ENCODE measurements at regions not wholly inside any gene's neighbourhood (a gene's known extent, or its start where the extent isn't known, plus 50 kb on each side); places are given as distances from the start of the nearest gene placed in this dataset.

DNA sequence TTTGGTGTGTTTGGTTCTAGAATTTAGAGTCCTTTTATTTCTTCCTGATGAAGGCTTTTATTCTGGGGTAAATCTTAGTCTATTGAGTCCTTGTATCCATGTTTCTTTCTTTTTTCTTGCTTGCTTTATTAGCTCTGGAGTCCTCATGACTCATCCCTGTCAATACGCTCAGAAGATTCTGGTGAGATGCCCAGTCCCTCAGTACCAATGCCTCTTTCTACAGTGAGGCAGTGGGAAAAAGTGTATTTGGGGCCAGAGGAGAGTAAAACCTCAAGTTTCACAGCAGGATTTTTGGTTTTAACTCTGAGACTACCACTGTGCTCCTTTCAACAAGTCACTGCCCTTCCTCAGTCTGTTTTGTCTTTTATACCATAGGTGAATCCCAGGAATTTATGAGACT lies 368.0 kb downstream of the GBA3 start:
- intact Hi-C loops (cut with DNase I), result no loop called here
- WGBS, 2 donors, result 53 to 73% methylated on average over 1 of the region's 1 CpG
- Histone ChIP-seq H3K27ac (no peak overlapping the region), H3K9me3 (no peaks in the 10 kb centered on the region), H3K4me1 (no peaks in the 10 kb centered on the region), H3K27me3 (no peaks in the 10 kb centered on the region), H3K36me3 (no peaks in the 10 kb centered on the region), H3K4me3 (no peak overlapping the region)
- TF ChIP-seq POLR2AphosphoS5 (IDR thresholded peaks at IDR 0.05) (no peak), POLR2A (IDR thresholded peaks at IDR 0.05) (no peak), EP300 (IDR thresholded peaks at IDR 0.05) (no peak)
- TF ChIP-seq, protein P1, sequence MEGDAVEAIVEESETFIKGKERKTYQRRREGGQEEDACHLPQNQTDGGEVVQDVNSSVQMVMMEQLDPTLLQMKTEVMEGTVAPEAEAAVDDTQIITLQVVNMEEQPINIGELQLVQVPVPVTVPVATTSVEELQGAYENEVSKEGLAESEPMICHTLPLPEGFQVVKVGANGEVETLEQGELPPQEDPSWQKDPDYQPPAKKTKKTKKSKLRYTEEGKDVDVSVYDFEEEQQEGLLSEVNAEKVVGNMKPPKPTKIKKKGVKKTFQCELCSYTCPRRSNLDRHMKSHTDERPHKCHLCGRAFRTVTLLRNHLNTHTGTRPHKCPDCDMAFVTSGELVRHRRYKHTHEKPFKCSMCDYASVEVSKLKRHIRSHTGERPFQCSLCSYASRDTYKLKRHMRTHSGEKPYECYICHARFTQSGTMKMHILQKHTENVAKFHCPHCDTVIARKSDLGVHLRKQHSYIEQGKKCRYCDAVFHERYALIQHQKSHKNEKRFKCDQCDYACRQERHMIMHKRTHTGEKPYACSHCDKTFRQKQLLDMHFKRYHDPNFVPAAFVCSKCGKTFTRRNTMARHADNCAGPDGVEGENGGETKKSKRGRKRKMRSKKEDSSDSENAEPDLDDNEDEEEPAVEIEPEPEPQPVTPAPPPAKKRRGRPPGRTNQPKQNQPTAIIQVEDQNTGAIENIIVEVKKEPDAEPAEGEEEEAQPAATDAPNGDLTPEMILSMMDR (IDR thresholded peaks at IDR 0.05), result no peak
- DNase-seq, result no peak

DNA sequence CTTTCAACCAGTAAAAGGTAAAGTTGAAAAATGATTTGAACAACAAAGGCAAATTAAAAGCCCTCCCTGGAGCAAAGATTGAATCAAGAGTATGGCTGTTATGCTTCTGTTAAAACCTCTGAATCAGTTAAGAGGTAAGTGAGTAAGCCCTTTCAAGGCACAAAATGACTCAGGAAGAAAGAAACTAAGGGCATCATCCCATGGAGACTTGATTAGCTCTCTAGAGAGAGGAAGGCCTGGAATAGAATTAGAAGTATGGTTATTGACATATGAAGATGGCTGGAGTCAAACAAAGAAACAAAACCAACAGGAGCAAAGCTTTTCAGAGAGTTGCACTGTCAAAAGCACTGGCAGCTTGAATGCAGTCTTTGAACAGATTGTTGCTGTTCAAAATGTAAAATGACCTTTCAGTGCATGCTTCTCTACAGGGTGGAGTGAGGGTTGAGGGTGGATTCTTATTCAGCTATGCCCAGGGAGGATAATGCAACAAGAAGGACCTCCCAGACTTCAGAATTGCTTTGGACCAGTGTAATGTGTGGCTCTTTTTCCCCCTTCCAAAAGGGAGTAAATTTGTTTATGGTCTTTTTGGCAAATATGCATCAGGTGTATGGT lies 365.5 kb downstream of the GBA3 start:
- Histone ChIP-seq H3K4me1 (no peaks in the 10 kb centered on the region), H3K36me3 (no peaks in the 10 kb centered on the region), H3K4me3 (no peak overlapping the region), H3K9me3 (no peaks in the 10 kb centered on the region), H3K27me3 (no peaks in the 10 kb centered on the region), H3K27ac (no peak overlapping the region)
- intact Hi-C loops (cut with DNase I), result no loop called here
- no peak for DNase-seq
- TF ChIP-seq, protein P1 (IDR thresholded peaks at IDR 0.05), result no peak
- TF ChIP-seq POLR2A (IDR thresholded peaks at IDR 0.05), result no peak
- TF ChIP-seq EP300 (IDR thresholded peaks at IDR 0.05), result no peak
- TF ChIP-seq POLR2AphosphoS5 (IDR thresholded peaks at IDR 0.05), result no peak

DNA sequence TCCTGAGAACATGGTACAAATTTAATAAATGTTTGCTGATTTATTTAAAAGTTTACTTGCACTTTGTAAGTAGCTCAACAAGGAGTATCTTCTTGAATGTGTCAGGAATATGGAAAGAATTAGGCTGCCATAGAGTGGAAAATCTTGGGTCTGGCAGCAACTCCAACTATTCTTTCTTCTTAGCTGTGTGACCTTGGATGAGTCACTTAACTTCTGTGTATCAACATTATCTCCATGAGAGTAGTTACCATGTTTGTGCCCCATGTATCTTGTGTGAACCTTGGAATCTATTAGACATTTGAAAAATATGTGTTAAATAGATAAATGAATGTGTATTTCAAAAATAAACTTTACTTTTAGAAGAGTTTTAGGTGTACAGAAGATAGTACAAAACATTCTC lies 348.8 kb downstream of the GBA3 start:
- TF ChIP-seq EP300 (IDR thresholded peaks at IDR 0.05) (no peak), POLR2A (IDR thresholded peaks at IDR 0.05) (no peak), POLR2AphosphoS5 (IDR thresholded peaks at IDR 0.05) (no peak)
- TF ChIP-seq, protein P1 (IDR thresholded peaks at IDR 0.05), result no peak
- Histone ChIP-seq H3K4me3 (no peak overlapping the region), H3K27ac (no peak overlapping the region), H3K36me3 (no peaks in the 10 kb centered on the region), H3K27me3 (no peaks in the 10 kb centered on the region), H3K9me3 (no peaks in the 10 kb centered on the region), H3K4me1 (no peaks in the 10 kb centered on the region)
- intact Hi-C loops (cut with DNase I), result no loop called here
- DNase-seq, result no peak

GRCh38 chr4:23040539-23040938 lies 347.8 kb downstream of the GBA3 start:
- H3K4me1 ChIP-seq, result no peaks in the 10 kb centered on the region
- H3K27me3 ChIP-seq, result no peaks in the 10 kb centered on the region
- 93% methylated on average over 1 of the region's 1 CpG for WGBS, 2 donors
- TF ChIP-seq EP300 (IDR thresholded peaks at IDR 0.05), result no peak
- no peak for TF ChIP-seq POLR2A (IDR thresholded peaks at IDR 0.05)
- TF ChIP-seq POLR2AphosphoS5 (IDR thresholded peaks at IDR 0.05), result no peak
- TF ChIP-seq, protein P1 (IDR thresholded peaks at IDR 0.05), result no peak
- DNase-seq, result no peak
- H3K27ac ChIP-seq, result no peak overlapping the region
- no peaks in the 10 kb centered on the region for H3K9me3 ChIP-seq
- H3K4me3 ChIP-seq, result no peak overlapping the region
- intact Hi-C loops (cut with DNase I), result no loop called here
- H3K36me3 ChIP-seq, result no peaks in the 10 kb centered on the region

DNA sequence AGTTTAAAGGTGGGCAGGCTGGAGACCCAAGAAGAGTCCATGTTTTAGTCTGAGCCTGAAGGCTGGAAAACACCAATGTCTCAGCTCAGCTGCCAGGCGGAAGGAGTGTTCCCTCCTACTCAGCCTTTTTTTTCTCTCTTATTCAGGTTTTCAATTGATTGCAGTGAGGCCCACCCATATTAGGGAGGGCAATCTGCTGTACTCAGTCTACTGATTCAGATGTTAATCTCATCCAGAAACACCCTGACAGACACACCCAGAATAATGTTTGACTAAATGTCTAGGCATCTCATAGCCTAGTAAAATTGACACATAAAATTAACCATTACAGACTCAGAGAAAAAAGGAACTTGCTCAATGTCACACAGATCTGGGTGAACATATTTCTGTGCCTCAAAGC lies 347.1 kb downstream of the GBA3 start:
- TF ChIP-seq EP300 (IDR thresholded peaks at IDR 0.05), result no peak
- no peak for TF ChIP-seq POLR2A (IDR thresholded peaks at IDR 0.05)
- intact Hi-C loops (cut with DNase I), result no loop called here
- Histone ChIP-seq H3K4me1 (no peaks in the 10 kb centered on the region), H3K27ac (no peak overlapping the region), H3K27me3 (no peaks in the 10 kb centered on the region), H3K9me3 (no peaks in the 10 kb centered on the region), H3K4me3 (no peak overlapping the region), H3K36me3 (no peaks in the 10 kb centered on the region)
- no peak for DNase-seq
- 26 to 59% methylated on average over 1 of the region's 1 CpG for WGBS, 2 donors
